SU-DHL-6 (cell line): ENCODE measurements at regions not wholly inside any gene's neighbourhood (a gene's known extent, or its start where the extent isn't known, plus 50 kb on each side); places are given as distances from the start of the nearest gene placed in this dataset.

ENCODE experiments used
- EZH2phosphoT487 ChIP-seq: fragments of 200-600 bp; sonication (generic), shearing (Covaris generic); conservative IDR thresholded peaks from 2 replicates; pipeline ENCODE4 v1.6.1; 2018; ENCODE audit warnings: mild to moderate bottlenecking, antibody characterized with exemption, low read length, moderate library complexity, mixed read lengths
- TF ChIP-seq, protein P1 (sequence below): fragments of 200-600 bp; sonication (generic); IDR thresholded peaks from one replicate; pipeline ENCODE4 v1.5.1; 2017; ENCODE audit warnings: antibody characterized with exemption, mild to moderate bottlenecking, low read length, moderate library complexity; ENCODE audit not compliant: insufficient read depth, poor library complexity, severe bottlenecking

- TF ChIP-seq, protein P1, sequence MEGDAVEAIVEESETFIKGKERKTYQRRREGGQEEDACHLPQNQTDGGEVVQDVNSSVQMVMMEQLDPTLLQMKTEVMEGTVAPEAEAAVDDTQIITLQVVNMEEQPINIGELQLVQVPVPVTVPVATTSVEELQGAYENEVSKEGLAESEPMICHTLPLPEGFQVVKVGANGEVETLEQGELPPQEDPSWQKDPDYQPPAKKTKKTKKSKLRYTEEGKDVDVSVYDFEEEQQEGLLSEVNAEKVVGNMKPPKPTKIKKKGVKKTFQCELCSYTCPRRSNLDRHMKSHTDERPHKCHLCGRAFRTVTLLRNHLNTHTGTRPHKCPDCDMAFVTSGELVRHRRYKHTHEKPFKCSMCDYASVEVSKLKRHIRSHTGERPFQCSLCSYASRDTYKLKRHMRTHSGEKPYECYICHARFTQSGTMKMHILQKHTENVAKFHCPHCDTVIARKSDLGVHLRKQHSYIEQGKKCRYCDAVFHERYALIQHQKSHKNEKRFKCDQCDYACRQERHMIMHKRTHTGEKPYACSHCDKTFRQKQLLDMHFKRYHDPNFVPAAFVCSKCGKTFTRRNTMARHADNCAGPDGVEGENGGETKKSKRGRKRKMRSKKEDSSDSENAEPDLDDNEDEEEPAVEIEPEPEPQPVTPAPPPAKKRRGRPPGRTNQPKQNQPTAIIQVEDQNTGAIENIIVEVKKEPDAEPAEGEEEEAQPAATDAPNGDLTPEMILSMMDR, result no peak
- no peak for TF ChIP-seq EZH2phosphoT487
Measured at GRCh38 chr5:3786165-3786564, 190.5 kb downstream of the IRX1 start.
